GM18511 (cell line): ENCODE measurements at regions not wholly inside any gene's neighbourhood (a gene's known extent, or its start where the extent isn't known, plus 50 kb on each side); places are given as distances from the start of the nearest gene placed in this dataset.

Experiments
- ATAC-seq: cut with Tn5 transposase; IDR thresholded peaks from one replicate; pipeline ENCODE4 v1.9.1; 2021; ENCODE audit warnings: mild to moderate bottlenecking, moderate library complexity; ENCODE audit not compliant: unreplicated experiment

DNA sequence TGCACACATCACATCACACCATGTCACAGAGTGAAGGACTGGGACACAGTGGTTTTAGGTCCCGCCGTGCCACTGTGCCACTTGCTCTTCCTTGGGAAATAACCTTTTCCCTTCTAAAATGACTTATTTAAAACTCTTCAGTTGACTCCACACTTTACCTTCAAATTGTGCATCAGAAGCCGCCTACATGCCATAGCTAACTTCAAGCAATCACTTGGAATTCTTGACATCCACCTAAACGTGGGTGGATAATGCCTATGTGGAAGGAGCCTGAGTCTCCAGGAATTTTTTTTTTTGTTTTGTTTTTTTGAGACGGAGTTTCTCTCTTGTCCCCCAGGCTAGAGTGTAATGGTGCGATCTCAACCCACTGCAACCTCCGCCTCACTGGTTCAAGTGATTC lies 777.4 kb upstream of the TENM3 start:
- no peak for ATAC-seq

DNA sequence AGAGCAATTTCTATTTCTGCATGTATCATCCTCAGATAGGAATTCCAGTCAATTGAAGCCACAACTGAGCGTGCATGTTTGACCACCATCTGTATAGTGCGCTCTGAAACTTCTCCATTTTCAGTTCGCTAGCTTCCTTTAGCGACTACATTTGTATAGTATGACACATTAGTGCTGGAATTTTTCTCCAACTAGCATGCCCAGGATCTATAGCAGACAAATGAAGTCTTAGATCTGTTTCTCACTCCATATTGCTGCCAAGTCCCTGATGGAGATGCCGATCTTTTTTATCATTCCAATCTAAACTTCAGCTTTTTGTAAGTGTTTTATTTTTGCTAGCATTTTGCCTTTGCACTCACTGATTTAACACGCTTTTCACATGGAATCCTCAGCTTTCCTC lies 774.8 kb upstream of the TENM3 start:
- no peak for ATAC-seq

DNA sequence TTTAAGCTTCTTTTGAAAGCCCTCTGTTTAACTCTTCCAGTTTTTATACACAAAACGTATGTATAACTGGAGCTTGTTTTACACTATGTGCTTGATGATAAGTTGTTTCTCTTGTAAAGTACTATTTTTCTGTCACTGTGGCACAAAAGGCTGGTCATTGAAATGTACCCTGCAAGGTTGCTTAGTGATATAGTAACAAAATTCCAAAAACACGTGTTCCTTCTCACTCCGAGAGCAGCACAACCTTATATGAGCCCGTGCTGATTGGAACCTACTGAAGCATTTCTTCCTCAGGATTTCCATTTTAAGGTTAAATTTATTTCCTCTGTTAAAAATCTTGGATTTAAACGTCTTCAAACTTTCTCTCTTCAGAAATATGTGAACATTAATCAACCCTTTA lies 772.9 kb upstream of the TENM3 start:
- no peak for ATAC-seq

DNA sequence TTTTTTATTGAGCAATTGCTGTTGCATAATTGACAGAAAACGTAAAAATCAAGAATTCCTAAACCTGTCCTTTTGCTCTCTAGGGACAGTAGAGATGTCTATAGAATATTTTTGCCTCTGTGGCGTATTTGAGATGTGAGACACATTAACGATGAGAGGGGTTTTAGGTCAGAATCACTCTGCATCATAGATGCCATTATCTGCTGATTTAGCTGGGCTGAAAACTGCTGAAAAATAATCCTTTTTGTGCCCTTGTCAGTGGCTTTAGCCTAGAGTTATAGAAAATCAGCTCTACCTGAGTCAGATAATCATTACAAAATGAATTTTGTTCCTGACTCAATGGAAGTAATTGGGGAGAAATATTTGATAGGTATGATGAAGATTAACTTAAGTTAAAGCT lies 767.8 kb upstream of the TENM3 start:
- no peak for ATAC-seq

DNA sequence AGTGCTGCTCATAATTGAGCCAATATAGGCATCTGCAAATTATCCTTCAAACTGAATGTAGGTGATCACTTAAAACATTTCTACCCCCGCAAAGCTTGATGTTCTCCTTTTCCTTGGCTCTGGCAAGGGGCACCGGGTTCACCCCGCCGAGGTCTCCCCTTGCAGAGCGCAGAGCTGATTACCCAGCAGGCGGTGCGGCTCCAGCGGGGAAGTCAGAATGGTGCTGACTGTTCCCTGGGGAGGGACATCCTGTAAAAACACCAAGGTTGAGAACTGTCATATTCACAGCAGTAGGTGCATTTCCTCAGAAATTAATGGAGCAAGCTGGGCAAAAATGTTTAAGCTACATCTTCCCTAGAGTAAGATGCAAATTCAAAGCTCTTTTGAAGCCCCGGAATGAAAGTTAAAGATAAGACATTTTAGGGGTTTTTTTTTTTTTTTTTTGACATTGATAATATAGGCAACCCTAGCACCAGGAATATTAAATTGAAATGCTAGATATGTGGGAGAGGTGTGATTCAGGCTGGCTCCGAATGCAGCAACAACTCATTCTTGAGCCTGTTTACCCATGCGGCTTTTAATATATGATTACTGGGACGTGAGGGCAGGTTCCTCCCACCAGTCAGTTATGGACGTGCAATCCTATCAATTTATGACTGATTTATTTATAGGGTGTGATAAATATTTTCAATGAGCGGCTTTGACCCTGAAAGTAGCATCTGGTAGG lies 767.3 kb upstream of the TENM3 start:
- no peak for ATAC-seq

DNA sequence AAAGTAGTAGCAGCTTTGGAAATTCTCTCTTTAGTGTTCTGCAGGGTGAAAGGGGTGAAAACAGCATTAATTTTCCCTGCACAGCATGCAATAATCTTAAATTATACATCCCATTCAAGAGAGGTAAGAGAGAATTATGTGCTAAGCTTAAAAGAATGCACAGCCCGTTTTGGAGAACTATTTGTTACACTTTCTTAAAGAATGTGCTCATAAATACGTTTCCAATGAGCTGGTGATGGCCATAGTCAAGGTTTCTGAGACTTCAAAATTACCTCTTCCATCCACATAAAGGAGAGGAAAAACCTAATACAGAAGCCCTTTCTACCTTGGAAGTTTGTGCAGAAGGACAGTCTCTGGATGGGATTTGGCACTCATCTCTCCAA lies 766.7 kb upstream of the TENM3 start:
- no peak for ATAC-seq

DNA sequence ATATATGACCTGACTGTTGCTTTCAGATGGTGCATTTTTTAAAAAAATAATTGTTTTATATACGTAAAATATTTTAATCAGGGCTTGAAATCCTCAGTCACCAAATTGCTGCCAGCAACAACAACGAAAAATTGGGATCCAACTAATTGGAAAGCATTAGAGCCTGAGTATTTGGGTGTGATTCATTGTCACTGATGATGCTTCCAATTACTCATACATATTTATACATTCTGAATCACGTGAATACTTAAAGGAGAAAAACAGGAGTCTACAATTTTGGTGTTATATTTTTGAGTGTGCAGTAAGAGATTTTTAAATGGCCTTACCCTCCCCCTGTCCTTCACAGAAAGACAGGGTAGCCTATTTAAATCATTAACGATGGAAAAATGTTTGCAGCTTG lies 765.6 kb upstream of the TENM3 start:
- ATAC-seq = no peak

DNA sequence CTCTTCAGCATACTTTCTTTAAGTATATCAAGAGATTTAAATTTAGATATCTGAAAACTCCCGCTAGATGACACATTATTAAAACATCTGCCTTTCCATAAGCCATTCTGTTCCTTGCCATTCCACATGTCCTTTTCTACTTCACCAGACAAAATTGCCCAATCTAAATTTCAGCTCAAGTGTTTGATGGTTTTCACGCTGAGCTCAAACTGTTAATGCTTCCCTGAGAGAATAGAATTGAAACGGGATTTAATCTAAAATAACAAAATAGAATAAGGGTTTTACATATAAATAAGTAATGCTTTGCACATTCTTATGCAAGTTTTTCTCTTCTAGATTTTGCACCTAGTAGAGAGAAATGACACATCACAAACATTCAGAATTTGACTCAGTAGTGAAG lies 764.5 kb upstream of the TENM3 start:
- ATAC-seq = no peak

DNA sequence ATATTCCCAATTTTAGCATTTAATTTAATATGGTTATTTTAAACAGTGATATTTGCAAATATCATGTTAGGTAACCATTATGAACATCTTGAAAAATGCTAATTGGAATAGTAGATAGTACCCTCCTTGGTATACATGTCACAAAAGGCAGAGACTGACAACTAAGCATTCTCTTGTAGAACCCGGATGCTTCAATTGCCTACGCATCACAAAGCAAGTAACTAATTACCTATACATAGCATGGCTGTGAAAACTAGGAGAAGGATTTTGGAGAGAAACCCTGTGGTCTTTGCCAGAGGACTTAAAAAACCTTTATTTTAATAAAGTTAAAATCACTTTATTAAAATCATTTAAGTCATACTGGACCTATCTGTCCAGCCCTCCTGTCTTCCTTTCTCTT lies 764.1 kb upstream of the TENM3 start:
- ATAC-seq = no peak

DNA sequence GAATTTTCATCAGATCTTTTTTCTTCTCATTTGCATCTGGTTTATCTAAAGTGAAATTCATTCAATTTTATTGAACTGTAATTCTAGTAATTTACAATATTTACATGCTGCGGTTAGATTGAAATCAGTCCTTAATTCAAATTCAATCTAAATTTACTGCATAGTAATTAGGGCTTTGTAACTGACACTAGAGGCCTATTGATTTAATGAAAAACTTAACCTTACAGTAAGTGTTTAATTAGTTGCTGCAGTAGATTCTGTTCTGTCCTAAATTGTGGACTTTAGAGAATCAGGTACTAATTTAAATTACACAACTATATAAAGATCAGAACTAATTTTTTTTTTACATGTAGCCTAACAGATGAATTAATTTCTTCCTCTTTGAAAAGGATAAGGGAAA lies 758.8 kb upstream of the TENM3 start:
- ATAC-seq = no peak

DNA sequence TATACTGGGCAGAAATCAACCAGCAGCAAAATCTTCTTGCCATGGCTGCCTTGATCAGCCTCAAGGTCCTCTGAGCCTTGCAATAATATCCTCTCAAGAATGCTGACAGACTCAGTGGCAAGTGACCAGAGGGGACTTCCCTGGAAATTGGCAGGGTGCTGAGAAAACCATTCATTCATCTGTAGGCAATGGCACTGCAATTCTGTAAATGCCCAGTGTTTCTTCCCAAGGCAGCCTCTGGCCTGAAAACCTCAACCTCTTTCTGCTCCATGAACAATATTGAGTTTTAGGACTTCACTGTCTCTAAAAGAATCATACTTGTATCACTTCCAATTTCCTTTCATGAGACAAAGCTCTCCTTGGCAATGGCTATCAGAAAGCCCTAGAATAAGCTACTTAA lies 754.3 kb upstream of the TENM3 start:
- no peak for ATAC-seq

DNA sequence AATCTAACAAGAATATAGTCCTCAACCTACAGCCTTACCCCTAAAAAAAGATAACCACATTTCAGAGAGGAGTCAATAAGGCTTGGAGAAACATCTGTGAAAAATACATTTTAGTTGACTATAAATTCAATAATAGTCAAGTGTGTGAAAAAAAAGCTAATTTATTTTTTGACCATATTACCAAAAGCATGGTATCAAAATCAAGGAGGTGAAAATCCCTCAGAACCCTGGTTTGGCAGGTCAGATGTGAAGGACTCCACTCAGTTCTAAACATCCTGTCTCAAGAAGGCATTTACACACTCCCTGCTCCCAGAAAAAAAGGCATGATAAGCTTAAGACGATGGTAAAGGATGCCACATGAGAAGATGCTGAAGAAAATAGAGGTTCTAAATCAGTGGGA lies 745.1 kb upstream of the TENM3 start:
- no peak for ATAC-seq

DNA sequence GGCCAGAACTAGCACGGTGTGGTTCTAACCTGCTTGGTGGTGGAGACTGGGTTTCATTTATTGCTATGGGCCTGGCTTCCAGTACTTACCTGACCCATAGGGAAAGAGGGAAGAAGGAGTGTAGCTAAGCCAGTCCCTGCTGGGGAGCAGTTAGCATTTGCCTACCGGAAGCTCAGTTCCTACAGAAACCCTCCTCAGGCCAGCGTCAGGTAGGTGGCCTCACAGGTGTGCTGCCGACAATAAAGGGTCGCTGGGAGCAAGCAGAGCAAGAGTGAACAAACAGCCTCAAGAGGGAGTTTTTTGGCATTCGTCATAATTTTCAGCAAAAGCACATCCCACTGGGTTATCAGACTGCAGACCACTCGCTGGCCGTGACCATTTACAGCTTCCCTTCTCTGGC lies 740.6 kb upstream of the TENM3 start:
- no peak for ATAC-seq

DNA sequence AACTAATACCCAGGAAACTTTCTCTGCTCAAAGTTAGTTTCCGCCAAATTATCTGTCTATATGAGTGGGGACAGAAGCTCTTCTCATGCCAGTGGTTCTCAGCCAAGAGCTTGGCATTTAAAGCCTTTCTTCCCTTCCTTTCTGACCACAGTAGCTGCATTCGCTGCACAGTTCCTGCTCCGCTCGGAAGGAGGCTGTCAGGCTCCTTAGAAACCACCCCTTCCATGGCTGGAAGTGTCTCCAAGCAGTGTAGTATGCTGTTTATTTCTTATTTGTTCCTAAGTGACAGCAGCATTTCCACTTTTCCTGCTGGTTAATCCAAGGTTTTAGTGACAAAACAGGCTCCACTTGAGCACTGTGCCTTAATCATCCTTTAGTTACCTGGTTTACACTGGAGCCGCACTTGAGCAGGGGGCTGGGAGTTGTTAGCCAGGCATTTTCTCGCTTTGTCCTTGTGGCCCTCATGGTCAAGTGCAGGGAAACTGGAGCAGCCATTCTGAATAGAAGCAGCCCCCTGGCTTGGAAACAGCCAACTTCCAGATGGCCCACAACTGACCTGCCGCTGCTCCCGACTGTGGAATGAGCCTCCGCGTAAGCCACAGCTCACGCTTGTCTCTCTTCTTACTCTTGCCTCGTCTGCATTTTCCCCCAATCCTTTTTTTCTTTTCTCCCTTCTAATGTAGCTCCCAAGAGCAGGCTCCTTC lies 739.4 kb upstream of the TENM3 start:
- no peak for ATAC-seq

DNA sequence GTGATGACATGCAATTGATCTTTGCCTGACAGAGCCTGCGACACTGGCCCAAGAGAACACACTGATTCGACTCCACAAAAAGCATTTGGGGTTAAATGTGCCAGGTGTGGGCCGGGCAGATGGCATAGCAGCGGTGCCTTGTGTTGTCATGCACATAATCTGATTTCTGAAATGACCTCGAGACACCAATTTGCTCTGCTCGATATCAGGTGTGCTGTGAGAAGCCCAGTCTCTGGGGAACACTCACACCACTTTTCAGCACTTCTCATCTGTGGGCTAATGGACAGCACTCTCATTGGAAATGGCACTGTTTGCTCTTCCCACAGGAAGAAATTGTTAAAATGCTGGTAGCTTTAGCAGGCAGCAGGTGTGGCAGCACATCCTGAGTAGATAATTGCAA lies 738.3 kb upstream of the TENM3 start:
- ATAC-seq = no peak

DNA sequence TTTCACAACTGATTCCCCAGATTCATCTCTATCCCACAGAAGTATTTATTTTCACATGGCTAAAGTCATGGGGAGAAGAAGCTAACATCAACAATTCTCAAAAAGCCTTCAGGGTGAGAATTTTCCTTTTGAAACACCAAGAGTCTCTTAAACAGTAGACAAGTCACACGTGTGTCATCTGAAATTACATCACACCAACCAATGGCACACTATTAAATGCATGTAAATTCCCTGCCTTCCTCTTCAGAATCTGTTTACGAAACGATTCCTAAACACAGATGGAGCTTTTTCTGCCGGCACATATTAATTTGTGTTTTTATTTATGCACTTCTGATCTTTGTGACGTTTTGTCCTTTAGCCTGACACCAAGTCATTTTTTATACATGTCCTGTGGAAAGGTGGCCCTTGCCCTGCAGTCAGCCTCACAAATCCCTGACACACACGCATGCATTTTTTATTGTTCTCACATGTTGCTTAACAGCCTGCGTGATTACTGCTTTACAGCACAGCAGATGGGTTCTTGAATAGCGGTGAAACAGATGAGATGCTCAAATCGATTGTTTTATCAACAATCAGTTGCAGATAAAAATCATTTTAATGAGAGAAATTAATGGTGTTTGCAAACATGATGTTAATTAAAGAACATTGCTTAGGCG lies 735.9 kb upstream of the TENM3 start:
- ATAC-seq = no peak

DNA sequence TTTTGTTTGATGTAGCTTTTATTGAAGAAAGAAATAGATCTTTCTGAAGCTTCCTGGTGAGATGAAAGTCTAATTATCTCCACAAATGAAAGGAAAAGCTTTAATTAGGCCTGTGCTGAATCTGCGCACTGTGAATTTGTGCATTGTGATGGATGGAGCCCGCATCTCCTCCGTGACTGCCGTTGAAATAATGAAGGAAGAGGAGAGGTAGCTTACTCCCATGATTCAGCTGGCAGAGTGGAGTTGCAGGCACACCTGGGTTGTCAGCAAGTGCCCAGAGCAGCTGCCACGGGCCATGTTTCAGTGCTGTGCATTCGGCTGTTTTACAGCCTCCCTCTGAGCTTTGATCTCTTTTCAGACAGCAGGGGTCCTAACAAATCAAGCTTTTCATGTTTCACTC lies 735.3 kb upstream of the TENM3 start:
- ATAC-seq = no peak

DNA sequence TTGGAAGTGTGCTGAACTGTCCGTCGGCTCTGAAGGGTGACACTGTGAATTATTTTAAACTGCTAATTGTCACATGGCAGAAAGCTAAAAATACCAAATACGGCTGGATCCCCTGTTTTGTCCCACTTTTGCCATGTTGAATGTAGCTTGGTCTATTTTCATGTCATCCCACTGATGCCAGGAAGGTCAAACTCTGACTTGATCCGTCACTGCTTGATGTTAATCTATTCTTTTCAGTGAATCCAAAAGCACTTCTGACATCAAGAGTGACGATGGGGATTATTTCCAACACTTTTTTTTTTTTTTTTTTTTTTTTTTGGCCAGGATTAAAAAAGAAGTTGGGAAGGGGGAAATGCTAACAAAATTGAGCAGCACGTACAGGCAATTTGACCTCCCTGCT lies 734.6 kb upstream of the TENM3 start:
- no peak for ATAC-seq

DNA sequence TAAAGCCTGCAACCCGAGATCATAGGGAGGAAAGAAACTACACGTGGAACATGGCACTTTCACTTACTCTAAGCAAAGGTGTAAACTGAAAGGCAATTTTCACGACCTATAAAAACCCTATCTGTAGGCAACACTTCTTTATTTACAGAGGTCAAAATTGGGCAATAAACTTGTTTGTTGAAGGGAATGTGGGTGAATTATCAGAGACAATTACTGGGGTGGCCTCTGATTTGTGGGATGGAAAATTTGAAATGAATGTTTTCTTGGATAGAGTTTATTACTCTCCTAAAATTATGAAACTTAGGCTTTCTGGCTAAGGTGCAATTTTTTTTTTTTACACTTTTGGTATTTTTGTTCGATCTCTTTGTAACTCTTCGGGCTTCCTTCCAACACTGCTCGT lies 734.1 kb upstream of the TENM3 start:
- no peak for ATAC-seq

DNA sequence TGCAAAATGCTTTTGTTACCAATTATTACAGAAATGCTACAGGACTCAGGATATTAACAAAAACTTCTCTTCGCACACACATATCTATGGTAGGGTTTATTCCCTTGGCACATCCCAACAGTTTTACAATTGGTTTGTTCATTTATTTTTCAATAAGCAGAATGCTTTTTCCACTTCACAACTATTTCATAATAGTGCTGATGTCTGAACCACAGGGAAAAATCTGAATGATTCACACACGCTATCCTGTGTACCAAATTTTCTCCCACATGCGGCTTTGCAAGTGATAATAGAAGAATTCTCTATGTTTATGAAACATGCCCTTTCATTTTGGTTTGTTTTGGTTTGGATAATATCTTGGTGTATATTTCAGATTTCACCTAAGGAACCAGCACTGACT lies 725.7 kb upstream of the TENM3 start:
- ATAC-seq = no peak

DNA sequence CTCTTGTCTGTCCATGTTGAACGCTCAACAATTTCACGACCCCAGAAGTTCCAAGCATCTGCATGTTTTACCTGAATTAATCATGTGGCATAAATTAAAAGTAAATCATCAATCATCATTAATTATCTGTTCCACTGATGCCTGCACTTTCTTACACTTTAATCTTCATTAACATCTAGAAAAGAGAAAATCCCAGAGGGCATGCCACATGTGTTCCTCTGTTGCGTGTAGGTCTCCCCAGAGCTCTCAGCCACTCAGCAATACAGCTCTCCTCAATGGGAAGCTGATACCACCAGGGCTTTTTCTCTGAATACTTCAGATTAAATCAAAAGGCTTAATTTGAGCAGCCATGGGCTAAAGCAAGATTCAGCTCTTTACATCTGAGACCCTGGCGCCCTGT lies 722.4 kb upstream of the TENM3 start:
- ATAC-seq = no peak

DNA sequence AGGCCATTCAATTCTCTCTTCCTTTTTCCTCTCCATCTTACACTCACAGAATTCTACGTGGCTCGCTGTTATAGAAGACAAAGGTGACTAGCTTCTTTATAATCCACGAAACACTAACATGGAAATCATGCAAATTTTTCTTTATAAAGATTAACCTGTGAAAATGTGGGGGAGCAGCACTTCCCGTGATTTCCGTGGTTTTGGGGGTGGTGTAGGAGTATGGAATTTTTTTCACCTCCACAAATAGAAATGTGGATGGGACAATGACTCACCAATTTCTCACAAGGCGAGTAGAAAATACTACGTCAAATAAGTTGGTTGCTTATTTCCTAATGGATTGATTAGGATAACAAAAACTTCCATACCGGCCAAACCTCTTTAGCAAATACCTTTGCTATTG lies 719.2 kb upstream of the TENM3 start:
- no peak for ATAC-seq
